ENCODE measurements at regions not wholly inside any gene's neighbourhood (a gene's known extent, or its start where the extent isn't known, plus 50 kb on each side); places are given as distances from the start of the nearest gene placed in this dataset.
"Not testable (repeated sequence)": the region's sequence is repeated elsewhere in the genome, so short reads cannot be mapped to it uniquely, and the experiment has no call there.

DNA sequence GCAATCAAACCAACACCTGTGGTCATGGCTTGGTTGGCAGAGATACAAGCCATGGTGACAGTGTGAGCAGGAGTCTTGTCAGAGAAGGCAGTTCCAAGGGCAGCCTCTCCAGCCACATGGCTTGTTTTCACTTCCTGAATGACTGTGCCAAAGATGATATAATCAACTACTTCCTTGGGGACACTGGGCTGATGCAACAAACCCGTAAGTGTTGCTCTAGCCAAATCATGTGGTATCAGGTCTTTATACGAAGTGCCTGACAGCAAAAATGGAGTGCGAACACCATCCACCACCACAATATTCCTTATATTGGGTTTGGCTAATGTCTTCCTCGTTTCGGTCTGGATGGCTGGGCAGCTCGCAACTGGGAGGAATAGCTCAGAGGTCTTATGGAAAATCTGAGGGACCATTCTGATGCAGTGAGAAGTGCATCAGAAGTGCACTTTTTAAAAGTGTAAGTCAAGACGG, 922.0 kb downstream of the NLGN4X start:
- no peak for DNase-seq (ENCODE audit: low read depth, low spot score)

DNA sequence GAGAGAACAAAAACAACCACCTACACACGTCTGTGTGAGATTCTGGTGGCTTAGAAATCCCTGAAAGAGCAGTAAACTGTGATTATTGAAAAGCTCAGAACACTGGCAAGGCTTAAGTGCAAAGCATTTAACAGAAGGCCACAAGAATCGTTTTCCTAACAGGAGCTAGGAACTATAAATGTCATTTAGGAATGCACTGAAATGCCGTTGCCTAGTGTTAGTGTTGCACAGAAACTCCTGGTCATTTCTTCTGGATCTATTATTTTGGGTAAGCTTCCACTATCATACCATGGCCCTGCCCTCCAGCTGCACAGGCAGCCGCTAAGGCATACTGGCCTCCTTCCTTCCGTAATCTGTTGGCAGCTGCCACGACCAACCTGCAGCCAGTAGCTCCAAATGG, 923.2 kb downstream of the NLGN4X start:
- no peak for DNase-seq (ENCODE audit: low read depth, low spot score)

DNA sequence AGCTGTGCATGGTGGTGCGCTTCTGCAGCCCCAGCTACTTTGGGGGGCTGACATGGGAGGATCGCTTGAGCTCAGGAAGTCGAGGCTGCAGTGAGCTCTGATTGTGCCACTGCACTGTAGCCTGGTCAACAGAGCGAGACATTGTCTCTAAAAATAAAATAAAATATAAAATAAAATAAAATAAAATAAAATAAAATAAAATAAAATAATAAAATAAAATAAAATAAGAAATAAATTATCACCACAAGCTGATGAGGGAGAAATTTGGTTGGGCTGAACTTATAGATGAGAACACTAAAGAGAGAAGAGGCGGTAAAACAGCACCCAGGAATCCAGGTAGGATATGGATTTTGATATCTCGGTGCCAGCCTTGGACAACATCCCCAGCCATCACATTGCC, 933.7 kb downstream of the NLGN4X start:
- DNase-seq (ENCODE audit: low read depth, low spot score), result no peak

DNA sequence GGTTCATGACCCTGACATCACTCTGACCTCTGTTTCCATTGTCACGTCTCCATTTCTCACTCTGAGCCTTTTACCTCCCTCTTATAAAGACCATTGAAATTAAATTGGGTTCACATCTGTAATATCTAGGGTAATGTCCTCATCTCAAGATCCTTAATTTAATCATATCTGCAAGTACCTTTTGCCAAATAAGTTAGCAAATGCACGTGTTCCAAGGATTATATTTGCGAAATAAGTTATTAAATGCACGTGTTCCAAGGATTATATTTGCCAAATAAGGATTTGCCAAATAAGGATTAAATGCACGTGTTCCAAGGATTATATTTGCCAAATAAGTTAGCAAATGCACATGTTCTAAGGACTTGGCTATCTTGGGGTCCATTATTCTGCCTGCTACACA, 938.0 kb downstream of the NLGN4X start:
- no peak for DNase-seq (ENCODE audit: low read depth, low spot score)

DNA sequence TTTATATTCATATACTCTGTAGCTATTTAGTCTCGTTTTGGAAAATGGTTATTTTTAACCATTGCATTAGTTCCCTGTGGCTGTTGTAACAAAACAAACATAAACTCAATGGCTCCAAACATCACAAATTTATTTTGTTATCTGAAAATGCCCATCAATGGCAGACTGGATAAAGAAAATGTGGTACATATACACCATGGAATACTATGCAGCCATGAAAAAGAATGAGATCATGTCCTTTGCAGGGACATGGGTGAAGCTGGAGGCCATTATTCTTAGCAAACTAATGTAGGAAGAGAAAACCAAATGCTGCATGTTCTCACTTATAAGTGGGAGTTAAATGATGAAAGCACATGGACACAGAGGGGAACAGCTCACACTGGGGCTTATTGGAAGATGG, 938.7 kb downstream of the NLGN4X start:
- DNase-seq (ENCODE audit: low read depth, low spot score), result not testable (repeated sequence)

DNA sequence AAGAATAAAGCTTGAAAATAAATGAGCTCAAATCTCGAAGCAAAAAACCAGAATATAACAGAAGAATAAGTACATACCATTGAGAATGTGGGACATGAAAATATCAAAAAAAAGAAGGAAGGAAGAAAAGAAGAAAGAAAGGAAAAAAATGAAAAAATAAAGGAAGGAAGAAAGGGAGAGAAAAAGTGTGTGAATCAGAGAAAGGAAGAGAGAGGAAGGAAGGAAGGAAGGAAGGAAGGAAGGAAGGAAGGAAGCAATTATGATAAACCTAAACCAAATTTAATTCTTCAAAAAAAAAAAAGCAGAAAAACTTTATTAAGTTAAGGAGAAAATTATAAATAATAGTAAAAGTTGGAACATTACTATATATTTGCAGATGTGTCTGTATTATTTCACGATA, 949.8 kb downstream of the NLGN4X start:
- no peak for DNase-seq (ENCODE audit: low read depth, low spot score)

DNA sequence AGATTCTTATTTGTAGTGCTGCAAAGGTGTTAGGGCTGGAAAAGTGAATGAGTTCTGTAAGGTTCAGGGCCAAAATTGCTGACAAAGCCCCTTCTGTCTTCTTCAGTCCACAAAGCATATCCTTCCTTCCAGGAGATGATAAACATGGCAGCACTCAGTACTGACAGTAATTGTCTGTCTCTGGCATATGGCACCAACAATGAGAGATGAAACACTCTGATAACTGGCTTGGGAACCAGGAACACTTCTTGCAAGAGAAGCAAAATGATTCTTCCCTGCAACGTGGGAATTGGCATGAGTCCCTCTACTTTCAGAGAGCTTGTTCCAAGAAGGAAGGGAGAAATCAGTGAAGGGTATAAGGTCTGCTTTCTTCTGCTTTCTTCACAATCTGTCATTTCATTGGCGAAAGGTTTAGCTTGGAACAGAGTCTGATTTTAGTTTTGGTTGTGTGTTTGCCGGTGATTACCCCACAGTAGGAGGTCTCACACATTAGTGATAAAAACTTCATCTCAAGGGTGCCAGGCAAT, 963.3 kb downstream of the NLGN4X start:
- no peak for DNase-seq (ENCODE audit: low read depth, low spot score)

DNA sequence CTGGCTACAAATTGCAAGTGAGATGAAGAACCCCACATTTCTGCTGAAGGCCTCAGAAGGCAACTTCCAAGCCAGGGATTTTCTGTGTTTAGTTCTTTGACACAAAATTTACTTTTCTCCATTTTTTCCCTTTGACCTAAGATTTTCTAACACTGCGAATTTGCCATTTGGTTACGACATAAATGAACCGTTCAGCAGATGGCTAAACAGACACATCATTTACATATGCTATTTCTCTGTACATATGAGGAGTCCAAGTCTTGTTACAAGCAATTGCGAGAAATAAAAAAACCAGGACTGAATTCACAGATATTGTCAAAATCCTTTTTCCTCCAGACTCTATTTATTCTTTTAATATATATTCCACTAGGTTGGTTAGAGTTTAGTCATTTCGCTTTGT, 978.6 kb downstream of the NLGN4X start:
- DNase-seq (ENCODE audit: low read depth, low spot score), result no peak

DNA sequence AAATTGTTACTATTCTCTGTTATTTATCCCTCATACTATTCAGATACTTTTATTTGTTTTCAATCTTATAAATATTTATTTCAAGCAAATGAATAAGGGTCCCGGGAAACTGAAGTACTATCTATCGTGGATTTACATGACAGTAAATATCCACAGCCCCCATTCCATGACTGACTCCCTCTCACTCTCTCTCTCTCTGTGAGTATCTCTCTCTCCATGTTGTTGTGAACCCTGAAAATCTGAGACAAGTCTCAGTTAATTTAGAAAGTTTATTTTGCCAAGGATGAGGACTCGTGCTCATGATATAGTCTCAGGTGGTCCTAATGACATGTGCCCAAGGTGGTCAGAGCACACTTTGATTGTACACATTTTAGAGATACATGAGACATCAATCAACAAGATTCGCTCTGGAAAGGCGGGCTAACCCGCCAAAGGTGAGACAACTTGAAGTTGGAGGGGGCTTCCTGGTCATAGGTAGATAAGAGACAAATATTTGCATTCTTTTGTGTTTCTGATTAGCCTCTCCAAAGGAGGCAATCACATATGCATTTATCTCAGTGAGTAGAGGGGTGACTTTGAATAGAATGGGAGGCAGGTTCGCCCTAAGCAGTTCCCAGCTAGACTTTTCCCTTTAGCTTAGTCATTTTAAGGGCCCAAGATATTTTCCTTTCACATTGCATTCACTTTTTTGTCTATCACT, 986.4 kb downstream of the NLGN4X start:
- peak; percentile 6 for DNase-seq (ENCODE audit: low read depth, low spot score)

DNA sequence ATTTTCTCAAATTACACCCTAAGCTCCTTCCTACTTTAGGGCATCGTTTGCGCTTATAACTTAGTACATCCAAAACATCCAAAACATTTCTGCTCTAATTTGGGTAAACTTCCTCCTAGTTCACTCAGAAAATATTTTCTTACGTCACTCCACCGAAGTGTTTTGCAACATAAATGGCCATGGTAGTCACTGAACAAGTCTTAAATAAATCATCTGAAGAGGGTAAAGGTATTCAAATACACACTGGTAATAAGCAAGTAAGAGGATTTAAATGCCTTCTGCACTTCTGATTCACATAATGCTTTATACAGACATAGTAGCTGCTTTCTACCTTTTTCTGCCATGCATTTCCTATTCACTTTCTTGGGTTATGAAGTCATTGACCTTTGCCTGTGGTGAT, 991.9 kb downstream of the NLGN4X start:
- no peak for DNase-seq (ENCODE audit: low read depth, low spot score)

DNA sequence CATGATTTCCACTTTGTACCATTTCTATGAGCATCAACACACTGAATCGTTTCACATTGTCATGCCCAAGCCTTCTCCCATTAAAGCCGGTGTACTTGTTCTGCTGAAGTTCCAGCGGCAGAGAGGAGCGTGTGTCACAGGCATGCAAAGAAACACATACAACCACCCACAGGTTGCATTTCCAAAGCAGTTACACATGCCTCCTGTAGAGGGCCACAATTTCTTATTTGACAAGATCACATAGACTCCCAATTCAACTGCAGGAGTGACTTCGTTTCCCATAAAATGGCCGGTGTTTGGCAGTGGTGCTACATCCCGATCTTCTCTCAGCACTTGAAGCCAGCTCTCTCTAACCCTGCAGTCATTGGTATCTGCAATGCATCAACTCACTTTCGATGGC, 992.6 kb downstream of the NLGN4X start:
- peak; percentile 50 for DNase-seq (ENCODE audit: low read depth, low spot score)

DNA sequence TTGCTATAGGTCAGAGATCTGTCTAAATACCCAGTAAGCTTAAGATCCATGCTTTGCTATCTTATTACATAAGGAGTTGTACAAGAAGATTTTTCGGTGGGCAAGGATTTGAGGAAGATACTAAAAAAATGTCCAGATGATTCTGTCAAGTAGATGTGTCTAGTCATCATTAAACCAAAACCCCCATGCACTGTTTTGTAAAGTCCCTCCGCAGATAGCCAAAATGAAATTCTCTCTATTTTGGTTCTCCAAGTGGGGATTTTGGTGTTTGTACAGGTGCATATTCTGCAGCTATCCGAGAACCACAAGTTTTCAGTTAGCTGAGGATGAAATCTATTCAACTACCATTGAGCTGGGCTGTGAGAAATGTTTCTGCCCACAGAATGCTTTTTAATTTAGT, 994.8 kb downstream of the NLGN4X start:
- no peak for DNase-seq (ENCODE audit: low read depth, low spot score)

DNA sequence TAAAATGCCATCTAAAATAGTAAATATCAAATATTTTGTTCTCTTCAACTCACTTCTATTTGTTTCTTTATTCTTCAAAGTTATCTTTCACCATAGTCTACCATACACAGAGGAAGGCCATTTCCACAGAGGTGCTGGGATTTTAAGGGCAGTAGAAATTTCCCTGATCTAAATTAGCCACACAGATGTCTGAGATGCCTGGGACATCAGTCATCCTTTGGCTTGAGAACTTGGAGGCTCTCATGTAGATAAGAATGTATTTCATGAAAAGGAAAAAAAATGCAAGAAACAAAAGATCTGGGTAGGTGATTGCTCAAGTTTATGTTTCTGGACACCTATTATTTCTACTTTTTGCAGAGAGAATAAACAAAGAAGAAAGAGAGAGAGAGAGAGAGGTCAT, 1008.2 kb downstream of the NLGN4X start:
- no peak for DNase-seq (ENCODE audit: low read depth, low spot score)

DNA sequence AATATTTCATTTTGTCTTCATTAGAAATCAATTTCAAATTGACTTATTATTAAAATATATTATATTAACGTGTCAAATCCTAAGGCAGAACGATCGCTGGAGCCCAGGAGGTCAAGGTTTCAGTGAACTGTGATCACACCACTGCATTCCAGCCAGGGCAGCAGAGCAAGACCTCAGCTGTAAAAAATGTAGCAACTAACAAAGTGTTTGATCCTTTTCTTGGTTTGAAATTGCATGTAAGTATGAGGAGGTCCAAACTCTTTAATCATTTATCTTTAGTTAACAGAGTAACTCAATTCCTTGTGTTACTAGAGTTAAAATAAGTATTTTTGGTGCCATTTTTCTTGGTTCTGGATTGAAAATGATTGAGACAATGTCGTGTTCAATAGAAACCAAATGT, 1033.9 kb downstream of the NLGN4X start:
- DNase-seq (ENCODE audit: low read depth, low spot score), result no peak

DNA sequence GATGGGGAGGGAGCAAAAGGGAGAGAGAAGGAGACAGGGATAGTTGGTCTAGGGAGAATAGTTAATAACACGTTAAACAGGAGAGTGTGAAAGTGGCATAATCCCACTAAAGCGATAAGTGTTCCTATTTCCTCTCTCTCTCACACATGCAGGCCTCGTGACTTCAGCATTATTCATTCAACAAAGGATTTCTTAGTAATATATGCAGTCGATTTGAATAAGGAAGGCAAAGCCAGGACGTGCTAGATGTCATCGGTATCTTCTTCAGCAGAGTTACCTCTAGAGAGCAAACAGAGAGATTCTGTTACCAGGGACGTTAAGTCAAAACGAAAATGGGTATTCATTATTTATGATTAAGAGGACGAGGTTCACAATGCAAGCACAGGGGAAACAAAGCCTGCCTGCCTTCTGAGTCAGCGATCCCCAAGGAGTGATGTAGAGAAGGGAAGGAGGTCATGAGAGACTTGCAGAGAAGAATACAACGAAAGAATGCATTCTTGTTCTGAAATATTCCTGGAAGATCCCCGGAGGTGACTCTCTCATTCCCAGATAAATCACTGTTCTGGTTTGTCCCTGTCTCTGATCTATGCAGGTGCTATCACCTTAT, 1048.4 kb downstream of the NLGN4X start:
- DNase-seq (ENCODE audit: low read depth, low spot score), result no peak

DNA sequence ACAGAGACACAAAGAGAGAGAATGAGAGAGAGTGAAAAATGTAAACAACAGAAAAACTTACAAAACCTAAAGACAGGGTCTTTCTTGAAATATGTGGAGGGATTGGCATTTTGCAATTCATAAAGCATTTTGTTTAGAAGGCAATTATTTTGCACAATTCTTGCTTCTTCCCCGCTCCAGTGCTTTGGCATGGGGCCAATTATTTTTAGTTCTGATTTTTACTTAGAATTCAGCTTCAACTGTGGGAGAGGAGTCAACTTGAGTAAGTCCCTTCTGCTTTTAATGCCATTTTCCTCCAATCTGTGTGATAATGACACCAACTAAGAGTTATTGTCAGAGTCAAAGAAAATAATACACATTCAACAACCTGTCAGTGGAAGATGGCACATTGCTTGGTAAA, 1051.9 kb downstream of the NLGN4X start:
- no peak for DNase-seq (ENCODE audit: low read depth, low spot score)

DNA sequence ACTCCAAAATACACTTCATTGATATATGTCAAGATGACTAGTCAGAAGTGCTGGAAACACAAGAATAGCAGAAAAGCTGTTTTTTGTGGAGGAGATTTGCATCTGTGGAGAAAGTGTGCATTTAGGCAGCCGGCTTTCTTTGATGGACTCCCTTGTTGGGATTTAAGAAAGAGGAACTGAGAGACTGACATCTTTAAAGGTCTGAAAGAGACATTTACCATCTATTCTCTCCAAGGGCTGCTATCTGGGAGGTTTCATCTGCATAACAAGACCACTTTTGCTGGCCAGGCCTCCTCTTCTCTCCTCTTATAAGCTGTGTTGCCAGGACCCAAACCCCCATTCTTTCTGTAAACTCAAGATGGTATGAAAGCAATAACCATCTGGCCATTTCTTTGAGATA, 1065.0 kb downstream of the NLGN4X start:
- peak; percentile 7 for DNase-seq (ENCODE audit: low read depth, low spot score)

DNA sequence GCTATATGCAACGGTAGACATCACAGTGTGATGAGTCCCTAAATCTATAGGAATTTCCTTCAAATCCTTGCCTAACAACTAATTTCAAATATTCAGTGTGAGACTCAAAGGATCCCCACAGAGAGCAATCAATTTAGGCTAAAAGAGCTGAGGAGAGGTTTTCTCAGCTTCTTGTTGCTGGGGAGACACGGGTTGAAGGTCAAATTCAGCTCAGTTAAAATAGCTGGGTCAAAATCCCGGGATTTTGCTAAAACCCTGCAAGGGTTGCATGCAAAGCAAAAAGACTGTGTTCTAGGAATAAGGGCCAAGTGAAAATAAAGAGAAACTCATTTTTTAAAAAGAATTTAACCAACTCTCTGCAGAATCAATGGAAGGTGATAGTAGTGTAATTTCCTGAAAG, 1073.4 kb downstream of the NLGN4X start:
- DNase-seq (ENCODE audit: low read depth, low spot score), result peak; percentile 11

DNA sequence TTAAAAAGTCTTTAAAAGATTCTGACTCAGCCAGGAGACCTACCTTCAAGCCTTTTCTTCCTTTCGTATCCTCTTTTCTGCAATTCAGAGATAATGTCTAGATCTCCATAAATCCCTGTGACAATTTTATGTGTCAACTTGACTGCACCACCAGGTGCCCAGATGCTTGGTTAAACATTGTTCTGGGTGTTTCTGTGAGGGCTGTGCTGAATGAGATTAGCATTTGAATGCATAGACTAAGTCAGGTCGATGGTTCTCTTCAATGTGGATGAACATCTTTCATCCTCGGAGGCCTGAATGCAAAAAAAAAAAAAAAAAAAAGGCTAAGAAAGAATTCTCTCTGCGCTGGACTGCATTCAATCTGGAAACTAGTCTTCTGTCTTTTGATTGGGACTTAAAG, 1082.7 kb downstream of the NLGN4X start:
- DNase-seq (ENCODE audit: low read depth, low spot score), result no peak

DNA sequence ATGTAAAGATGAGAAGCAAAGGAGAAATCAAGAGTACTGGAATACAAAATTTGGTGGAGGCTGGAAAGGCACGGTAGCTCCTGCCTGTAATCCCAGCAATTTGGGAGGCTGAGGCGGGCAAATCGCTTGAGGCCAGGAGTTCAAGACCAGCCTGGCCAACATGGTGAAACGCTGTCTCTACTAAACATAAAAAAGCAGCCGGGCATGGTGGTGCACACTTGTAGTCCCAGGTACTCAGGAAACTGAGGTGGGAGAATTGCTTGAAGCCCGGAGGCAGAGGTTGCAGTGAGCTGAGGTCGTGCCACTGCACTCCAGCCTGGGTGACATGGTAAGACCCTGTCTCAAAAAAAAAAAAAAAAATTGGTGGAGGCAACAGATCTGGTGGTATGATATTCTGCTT, 1086.0 kb downstream of the NLGN4X start:
- DNase-seq (ENCODE audit: low read depth, low spot score), result no peak

DNA sequence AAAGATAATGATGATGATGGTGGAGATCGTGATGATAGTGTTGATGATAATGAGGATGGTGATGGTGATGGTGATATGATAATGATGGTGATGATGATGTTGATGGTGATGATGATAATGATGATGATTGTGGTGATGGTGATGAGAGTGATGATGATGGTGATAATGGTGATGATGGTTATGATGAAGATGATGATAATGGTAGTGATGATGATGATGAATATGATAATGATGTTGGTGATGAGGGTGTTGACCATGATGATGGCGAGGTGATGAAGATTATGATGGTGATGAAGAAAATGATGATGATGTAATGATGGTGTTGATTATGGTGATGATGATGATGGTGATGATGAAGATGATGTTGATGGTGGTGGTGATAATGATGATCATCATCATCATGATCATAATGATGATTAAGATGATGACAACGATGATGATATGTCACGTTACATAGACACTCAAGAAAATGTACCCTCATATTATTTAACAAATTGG, 1106.4 kb downstream of the NLGN4X start:
- no peak for DNase-seq (ENCODE audit: low read depth, low spot score)

DNA sequence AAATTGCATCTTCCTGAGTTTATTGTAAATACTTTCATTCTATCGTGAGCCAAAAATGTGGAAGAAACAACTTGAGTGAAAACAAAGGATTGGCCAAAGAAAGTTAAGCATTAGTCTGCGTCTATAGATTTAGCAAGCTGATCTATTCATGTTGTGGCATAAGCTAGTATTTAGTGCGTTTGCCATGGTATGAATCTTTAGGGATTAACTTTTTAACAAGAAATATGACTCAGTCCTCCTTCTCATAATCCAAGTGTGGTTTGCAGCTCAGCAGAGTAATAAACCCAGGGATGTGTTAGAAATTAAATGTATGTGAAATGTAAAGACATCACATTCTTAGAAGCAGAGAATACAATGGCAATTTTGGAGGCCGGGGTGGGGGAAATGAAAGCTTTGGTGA, 1110.9 kb downstream of the NLGN4X start:
- no peak for DNase-seq (ENCODE audit: low read depth, low spot score)

DNA sequence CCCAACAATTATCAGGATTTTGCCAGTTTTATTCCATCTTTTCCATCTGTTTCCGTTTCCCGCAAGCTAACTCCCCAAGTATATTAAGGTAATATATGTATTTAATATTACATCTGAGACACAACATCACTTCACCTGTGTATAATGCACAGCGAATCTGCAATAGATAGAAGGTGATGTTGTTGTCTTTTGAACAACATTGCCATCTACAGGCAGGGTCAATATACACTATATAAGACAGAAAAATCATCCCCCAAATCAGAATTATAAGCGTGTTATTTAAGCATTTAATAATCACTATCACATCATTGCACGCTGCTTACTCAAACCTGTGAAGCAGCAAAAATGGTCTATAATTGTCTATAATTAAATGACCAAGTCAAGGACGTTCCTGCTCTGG, 1115.5 kb downstream of the NLGN4X start:
- DNase-seq (ENCODE audit: low read depth, low spot score), result no peak
